PFSK-1 (cell line): ENCODE measurements at regions not wholly inside any gene's neighbourhood (a gene's known extent, or its start where the extent isn't known, plus 50 kb on each side); places are given as distances from the start of the nearest gene placed in this dataset.

ENCODE experiments used
- FOXP2 ChIP-seq: optimal IDR thresholded peaks from 2 replicates; pipeline ENCODE3; 2011; ENCODE audit warnings: borderline replicate concordance, control low read depth, inconsistent platforms; ENCODE audit not compliant: insufficient read depth; ENCODE audit errors: extremely low read length, extremely low read depth
- POLR2AphosphoS5 ChIP-seq: IDR thresholded peaks from 2 replicates; pipeline ENCODE4 v1.6.1; 2012; ENCODE audit warnings: low read depth, mild to moderate bottlenecking, control low read depth, low read length, moderate library complexity
- SIN3A ChIP-seq: IDR thresholded peaks from 2 replicates; pipeline ENCODE4 v1.6.1; 2012; ENCODE audit warnings: mild to moderate bottlenecking, low read length, moderate library complexity, borderline replicate concordance; ENCODE audit not compliant: insufficient read depth
- TAF1 ChIP-seq: IDR thresholded peaks from 2 replicates; pipeline ENCODE4 v1.6.1; 2012; ENCODE audit warnings: low read length, control low read depth, borderline replicate concordance; ENCODE audit not compliant: insufficient read depth
- TF ChIP-seq, protein P1 (sequence below), 2 experiments: IDR thresholded peaks; 2 replicates each; pipeline versions ENCODE4 v1.6.1 to v1.8.0; 2011 to 2012; ENCODE audit warnings: low read depth in 2 of 2, low read length in 2 of 2, control low read depth in 1 of 2, inconsistent platforms in 1 of 2, mild to moderate bottlenecking in 1 of 2, moderate library complexity in 1 of 2; ENCODE audit not compliant: insufficient read depth in 1 of 2

GRCh38 chr12:86572455-86572854 lies 316.3 kb upstream of the MGAT4C start:
- TF ChIP-seq, protein P1, sequence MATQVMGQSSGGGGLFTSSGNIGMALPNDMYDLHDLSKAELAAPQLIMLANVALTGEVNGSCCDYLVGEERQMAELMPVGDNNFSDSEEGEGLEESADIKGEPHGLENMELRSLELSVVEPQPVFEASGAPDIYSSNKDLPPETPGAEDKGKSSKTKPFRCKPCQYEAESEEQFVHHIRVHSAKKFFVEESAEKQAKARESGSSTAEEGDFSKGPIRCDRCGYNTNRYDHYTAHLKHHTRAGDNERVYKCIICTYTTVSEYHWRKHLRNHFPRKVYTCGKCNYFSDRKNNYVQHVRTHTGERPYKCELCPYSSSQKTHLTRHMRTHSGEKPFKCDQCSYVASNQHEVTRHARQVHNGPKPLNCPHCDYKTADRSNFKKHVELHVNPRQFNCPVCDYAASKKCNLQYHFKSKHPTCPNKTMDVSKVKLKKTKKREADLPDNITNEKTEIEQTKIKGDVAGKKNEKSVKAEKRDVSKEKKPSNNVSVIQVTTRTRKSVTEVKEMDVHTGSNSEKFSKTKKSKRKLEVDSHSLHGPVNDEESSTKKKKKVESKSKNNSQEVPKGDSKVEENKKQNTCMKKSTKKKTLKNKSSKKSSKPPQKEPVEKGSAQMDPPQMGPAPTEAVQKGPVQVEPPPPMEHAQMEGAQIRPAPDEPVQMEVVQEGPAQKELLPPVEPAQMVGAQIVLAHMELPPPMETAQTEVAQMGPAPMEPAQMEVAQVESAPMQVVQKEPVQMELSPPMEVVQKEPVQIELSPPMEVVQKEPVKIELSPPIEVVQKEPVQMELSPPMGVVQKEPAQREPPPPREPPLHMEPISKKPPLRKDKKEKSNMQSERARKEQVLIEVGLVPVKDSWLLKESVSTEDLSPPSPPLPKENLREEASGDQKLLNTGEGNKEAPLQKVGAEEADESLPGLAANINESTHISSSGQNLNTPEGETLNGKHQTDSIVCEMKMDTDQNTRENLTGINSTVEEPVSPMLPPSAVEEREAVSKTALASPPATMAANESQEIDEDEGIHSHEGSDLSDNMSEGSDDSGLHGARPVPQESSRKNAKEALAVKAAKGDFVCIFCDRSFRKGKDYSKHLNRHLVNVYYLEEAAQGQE (IDR thresholded peaks at IDR 0.05; ENCODE audit: insufficient read depth in 1 of 2, low read depth in 2 of 2, low read length in 2 of 2): no peak
- no peak for TF ChIP-seq POLR2AphosphoS5
- TF ChIP-seq TAF1: no peak
- no peak for TF ChIP-seq FOXP2
- TF ChIP-seq SIN3A: no peak

DNA sequence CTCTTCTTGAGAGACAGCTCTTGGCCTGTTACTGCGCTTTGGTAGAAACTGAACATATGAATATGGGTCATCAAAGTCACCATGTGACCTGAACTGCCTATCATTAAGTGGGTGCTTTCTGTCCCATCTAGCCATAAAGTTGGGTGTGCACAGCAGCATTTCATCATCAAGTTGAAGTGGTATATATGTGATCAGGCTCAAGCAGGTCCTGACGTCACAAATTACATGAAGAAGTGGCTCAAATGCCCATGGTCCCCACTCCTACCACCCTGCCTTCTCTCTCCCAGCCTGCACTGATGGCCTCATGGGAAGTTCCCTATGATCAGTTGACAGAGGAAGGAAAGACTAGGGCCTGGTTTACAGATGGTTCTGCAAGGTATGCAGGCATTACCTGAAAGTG lies 308.8 kb upstream of the MGAT4C start:
- TF ChIP-seq, protein P1 (IDR thresholded peaks at IDR 0.05; ENCODE audit: insufficient read depth in 1 of 2, low read depth in 2 of 2, low read length in 2 of 2): no peak
- TF ChIP-seq FOXP2: no peak
- TF ChIP-seq TAF1: no peak
- no peak for TF ChIP-seq POLR2AphosphoS5
- TF ChIP-seq SIN3A: no peak

- TF ChIP-seq FOXP2: no peak
- TF ChIP-seq POLR2AphosphoS5: no peak
- TF ChIP-seq SIN3A: no peak
- TF ChIP-seq, protein P1 (IDR thresholded peaks at IDR 0.05; ENCODE audit: insufficient read depth in 1 of 2, low read depth in 2 of 2, low read length in 2 of 2): no peak
- TF ChIP-seq TAF1: no peak
Observed at GRCh38 chr12:86551146-86551571, 295.0 kb upstream of the MGAT4C start.

DNA sequence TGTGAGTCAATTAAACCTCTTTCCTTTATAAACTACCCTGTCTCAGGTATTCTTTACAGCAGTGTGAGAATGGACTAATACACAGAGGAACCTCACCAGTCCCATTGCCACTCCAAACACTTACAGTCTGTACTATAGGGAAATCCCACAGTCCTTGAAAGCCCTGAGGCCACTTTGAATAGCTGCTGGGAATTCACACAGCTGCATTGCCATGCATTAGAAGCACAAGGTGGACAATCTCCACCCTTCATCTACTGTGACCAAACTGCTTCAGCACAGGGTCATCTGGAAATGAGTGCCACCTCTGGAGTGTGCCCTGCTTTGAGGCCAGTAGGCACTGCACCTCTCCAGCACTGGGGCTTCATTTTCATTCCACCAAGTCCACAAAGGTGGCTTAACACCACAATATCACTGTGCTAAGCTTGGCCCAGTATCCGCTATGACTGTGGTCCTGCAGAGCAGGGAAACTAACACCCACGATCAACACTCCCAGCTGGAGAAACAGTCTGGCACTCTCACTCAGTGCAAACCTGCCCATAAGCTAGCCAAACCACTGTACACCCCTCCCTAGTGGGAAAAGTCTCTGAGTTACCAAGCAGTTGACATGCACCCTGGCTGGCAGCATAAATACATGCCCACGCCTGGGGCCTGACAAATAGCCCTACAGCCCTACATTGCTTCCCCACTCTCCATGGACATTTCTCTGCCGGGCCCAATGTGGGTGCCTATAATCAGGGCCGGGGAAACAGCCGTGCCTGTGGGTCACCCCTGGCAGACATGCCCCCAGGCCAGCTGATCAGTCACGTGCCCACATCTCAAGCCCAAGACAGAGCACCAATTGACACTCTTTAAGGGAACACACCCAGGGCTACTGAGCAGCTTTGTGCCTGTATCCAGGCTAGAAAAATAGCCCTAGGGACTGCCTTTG lies 294.3 kb upstream of the MGAT4C start:
- TF ChIP-seq SIN3A (no peak), POLR2AphosphoS5 (no peak), TAF1 (no peak), FOXP2 (no peak)
- TF ChIP-seq, protein P1 (IDR thresholded peaks at IDR 0.05; ENCODE audit: insufficient read depth in 1 of 2, low read depth in 2 of 2, low read length in 2 of 2): no peak
